Endothelial cell (in vitro differentiated cells): ENCODE measurements at regions not wholly inside any gene's neighbourhood (a gene's known extent, or its start where the extent isn't known, plus 50 kb on each side); places are given as distances from the start of the nearest gene placed in this dataset.
"Not testable (repeated sequence)": the region's sequence is repeated elsewhere in the genome, so short reads cannot be mapped to it uniquely, and the experiment has no call there.

Source experiments
- DNase-seq: peaks from one replicate; pipeline ENCODE4 v3.0.0; 2021; ENCODE audit warnings: low spot score
- H3K27ac Mint-ChIP-seq: one replicate; pipeline ENCODE4 v1.8.0; 2021; ENCODE audit warnings: mixed read lengths, inconsistent platforms; ENCODE audit not compliant: unreplicated experiment
- H3K27me3 Mint-ChIP-seq: one replicate; pipeline ENCODE4 v1.8.0; 2021; ENCODE audit warnings: mild to moderate bottlenecking, moderate library complexity, mixed read lengths, inconsistent platforms; ENCODE audit not compliant: unreplicated experiment
- H3K36me3 Mint-ChIP-seq: one replicate; pipeline ENCODE4 v1.8.0; 2021; ENCODE audit warnings: mild to moderate bottlenecking, low read depth, mixed read lengths, inconsistent platforms; ENCODE audit not compliant: unreplicated experiment
- H3K4me1 Mint-ChIP-seq: one replicate; pipeline ENCODE4 v1.8.0; 2021; ENCODE audit warnings: mild to moderate bottlenecking, mixed read lengths, inconsistent platforms; ENCODE audit not compliant: unreplicated experiment
- H3K4me3 Mint-ChIP-seq: one replicate; pipeline ENCODE4 v1.8.0; 2021; ENCODE audit warnings: mild to moderate bottlenecking, mixed read lengths, inconsistent platforms; ENCODE audit not compliant: unreplicated experiment
- H3K9me3 Mint-ChIP-seq: one replicate; pipeline ENCODE4 v1.8.0; 2021; ENCODE audit warnings: mixed read lengths, inconsistent platforms; ENCODE audit not compliant: unreplicated experiment
- CTCF ChIP-seq: fragments of 200-600 bp; sonication (generic); IDR thresholded peaks from one replicate; pipeline ENCODE4 v1.5.0; 2021; ENCODE audit warnings: antibody characterized with exemption; ENCODE audit not compliant: unreplicated experiment

- no peak for DNase-seq
- Mint-ChIP-seq H3K27me3 (no peaks in the 10 kb centered on the region), H3K9me3 (no peaks in the 10 kb centered on the region), H3K36me3 (no peaks in the 10 kb centered on the region), H3K4me3 (no peak overlapping the region), H3K27ac (no peak overlapping the region), H3K4me1 (peaks cover 6% of the 10 kb centered on the region)
- no peak for TF ChIP-seq CTCF
These were observed 58.0 kb upstream of the MBNL1 start for GRCh38 chr3:152210697-152211096.

- H3K36me3 Mint-ChIP-seq = no peaks in the 10 kb centered on the region
- no peak overlapping the region for H3K27ac Mint-ChIP-seq
- TF ChIP-seq CTCF = no peak
- H3K4me1 Mint-ChIP-seq = peaks cover 6% of the 10 kb centered on the region
- DNase-seq = no peak
- H3K27me3 Mint-ChIP-seq = no peaks in the 10 kb centered on the region
- no peak overlapping the region for H3K4me3 Mint-ChIP-seq
- no peaks in the 10 kb centered on the region for H3K9me3 Mint-ChIP-seq
These were observed 57.1 kb upstream of the MBNL1 start for GRCh38 chr3:152211655-152212054.

GRCh38 chr3:152213203-152213602 is 55.5 kb upstream of the MBNL1 start:
- Mint-ChIP-seq H3K4me3 (no peak overlapping the region), H3K36me3 (no peaks in the 10 kb centered on the region), H3K27me3 (peaks cover under 1% of the 10 kb centered on the region), H3K9me3 (no peaks in the 10 kb centered on the region), H3K27ac (no peak overlapping the region), H3K4me1 (no peaks in the 10 kb centered on the region)
- DNase-seq = no peak
- TF ChIP-seq CTCF = no peak

GRCh38 chr3:152213938-152214337 is 54.8 kb upstream of the MBNL1 start:
- Mint-ChIP-seq H3K4me3 (no peak overlapping the region), H3K27me3 (peaks cover 3% of the 10 kb centered on the region)

GRCh38 chr3:152216960-152217865 is 51.5 kb upstream of the MBNL1 start:
- not testable (repeated sequence) for H3K9me3 Mint-ChIP-seq, DNase-seq, H3K36me3 Mint-ChIP-seq, H3K4me3 Mint-ChIP-seq, H3K27me3 Mint-ChIP-seq, H3K4me1 Mint-ChIP-seq, H3K27ac Mint-ChIP-seq

More at GRCh38 chr3:152213938-152214337, 54.8 kb upstream of the MBNL1 start:
- TF ChIP-seq CTCF = no peak
- H3K27ac Mint-ChIP-seq = no peak overlapping the region
- no peaks in the 10 kb centered on the region for H3K36me3 Mint-ChIP-seq
- no peaks in the 10 kb centered on the region for H3K9me3 Mint-ChIP-seq
- no peak for DNase-seq
- H3K4me1 Mint-ChIP-seq = no peaks in the 10 kb centered on the region
